ENCODE measurements at regions not wholly inside any gene's neighbourhood (a gene's known extent, or its start where the extent isn't known, plus 50 kb on each side); places are given as distances from the start of the nearest gene placed in this dataset.
"Not testable (repeated sequence)": the region's sequence is repeated elsewhere in the genome, so short reads cannot be mapped to it uniquely, and the experiment has no call there.

- ATAC-seq (no peak), DNase-seq (no peak)
- H3K36me3 ChIP-seq = no peaks in the 10 kb centered on the region
Observed at GRCh38 chrX:140022482-140022881, 57.2 kb upstream of the CXorf66 start.

GRCh38 chrX:140019134-140019533 is 53.8 kb upstream of the CXorf66 start:
- H3K9me3 ChIP-seq; H3K4me1 ChIP-seq; H3K4me3 ChIP-seq; H3K36me3 ChIP-seq; H3K27me3 ChIP-seq; intact Hi-C loops (cut with DNase I); DNase-seq; H3K27ac ChIP-seq; ATAC-seq: not testable (repeated sequence)

More at GRCh38 chrX:140022482-140022881, 57.2 kb upstream of the CXorf66 start:
- no peak overlapping the region for H3K4me3 ChIP-seq
- H3K27ac ChIP-seq = no peak overlapping the region
- no peaks in the 10 kb centered on the region for H3K9me3 ChIP-seq
- no peaks in the 10 kb centered on the region for H3K4me1 ChIP-seq
- intact Hi-C loops (cut with DNase I) = no loop called here
- no peak for TF ChIP-seq CTCF (IDR thresholded peaks at IDR 0.05)
- H3K27me3 ChIP-seq = no peaks in the 10 kb centered on the region

Measured in upper lobe of right lung (tissue), 1 donor.